ENCODE measurements at regions not wholly inside any gene's neighbourhood (a gene's known extent, or its start where the extent isn't known, plus 50 kb on each side); places are given as distances from the start of the nearest gene placed in this dataset.

DNA sequence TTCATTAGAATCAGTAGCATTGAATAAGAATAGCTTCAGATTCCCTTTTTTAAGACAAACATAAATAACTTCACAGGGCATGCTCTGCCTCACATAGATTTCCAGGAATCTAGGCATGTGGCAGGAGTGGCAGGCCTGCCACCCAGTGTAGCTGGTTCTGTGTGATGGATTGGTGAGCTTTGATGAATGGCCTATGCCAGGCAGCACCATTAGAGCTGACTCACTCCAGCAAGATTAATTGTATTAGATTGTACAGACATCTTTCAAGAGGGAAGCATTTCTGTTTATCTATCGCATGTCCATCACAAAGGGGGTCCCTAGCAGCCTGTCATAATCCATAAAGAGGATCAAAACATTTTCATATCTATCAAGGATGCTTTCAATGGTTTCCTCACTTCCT is 71.9 kb downstream of the NAA11 start:
- no peak for DNase-seq (ENCODE audit: low read depth, low spot score)
- ChIA-PET POLR2A (no interaction called here), CTCF (no interaction called here)
- H3K27me3 ChIP-seq (ENCODE audit: control insufficient read depth, insufficient read depth, low read length), result no peaks in the 10 kb centered on the region
- H3K4me3 ChIP-seq (ENCODE audit: low read depth, low read length), result no peak overlapping the region
- H3K9me3 ChIP-seq (ENCODE audit: control insufficient read depth, insufficient read depth, low read length), result no peaks in the 10 kb centered on the region; the same call in 1 of the 2 replicates
- TF ChIP-seq, protein P1, sequence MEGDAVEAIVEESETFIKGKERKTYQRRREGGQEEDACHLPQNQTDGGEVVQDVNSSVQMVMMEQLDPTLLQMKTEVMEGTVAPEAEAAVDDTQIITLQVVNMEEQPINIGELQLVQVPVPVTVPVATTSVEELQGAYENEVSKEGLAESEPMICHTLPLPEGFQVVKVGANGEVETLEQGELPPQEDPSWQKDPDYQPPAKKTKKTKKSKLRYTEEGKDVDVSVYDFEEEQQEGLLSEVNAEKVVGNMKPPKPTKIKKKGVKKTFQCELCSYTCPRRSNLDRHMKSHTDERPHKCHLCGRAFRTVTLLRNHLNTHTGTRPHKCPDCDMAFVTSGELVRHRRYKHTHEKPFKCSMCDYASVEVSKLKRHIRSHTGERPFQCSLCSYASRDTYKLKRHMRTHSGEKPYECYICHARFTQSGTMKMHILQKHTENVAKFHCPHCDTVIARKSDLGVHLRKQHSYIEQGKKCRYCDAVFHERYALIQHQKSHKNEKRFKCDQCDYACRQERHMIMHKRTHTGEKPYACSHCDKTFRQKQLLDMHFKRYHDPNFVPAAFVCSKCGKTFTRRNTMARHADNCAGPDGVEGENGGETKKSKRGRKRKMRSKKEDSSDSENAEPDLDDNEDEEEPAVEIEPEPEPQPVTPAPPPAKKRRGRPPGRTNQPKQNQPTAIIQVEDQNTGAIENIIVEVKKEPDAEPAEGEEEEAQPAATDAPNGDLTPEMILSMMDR (IDR thresholded peaks at IDR 0.05; ENCODE audit: low read depth, low read length), result no peak
- H3K27ac ChIP-seq (ENCODE audit: low read depth, low read length), result no peak overlapping the region

- Histone ChIP-seq H3K27ac (ENCODE audit: low read depth, low read length) (no peak overlapping the region), H3K4me3 (ENCODE audit: low read depth, low read length) (no peak overlapping the region), H3K9me3 (ENCODE audit: control insufficient read depth, insufficient read depth, low read length) (no peaks in the 10 kb centered on the region; the same call in 1 of the 2 replicates), H3K27me3 (ENCODE audit: control insufficient read depth, insufficient read depth, low read length) (no peaks in the 10 kb centered on the region)
- DNase-seq (ENCODE audit: low read depth, low spot score), result no peak
- ChIA-PET POLR2A (no interaction called here), CTCF (no interaction called here)
- TF ChIP-seq, protein P1 (IDR thresholded peaks at IDR 0.05; ENCODE audit: low read depth, low read length), result no peak
These were observed 72.7 kb downstream of the NAA11 start for GRCh38 chr4:79253168-79253567.

GRCh38 chr4:79250887-79251286 is 75.0 kb downstream of the NAA11 start:
- Histone ChIP-seq H3K4me3 (ENCODE audit: low read depth, low read length) (no peak overlapping the region), H3K27ac (ENCODE audit: low read depth, low read length) (no peak overlapping the region), H3K9me3 (ENCODE audit: control insufficient read depth, insufficient read depth, low read length) (no peaks in the 10 kb centered on the region; the same call in 1 of the 2 replicates), H3K27me3 (ENCODE audit: control insufficient read depth, insufficient read depth, low read length) (no peaks in the 10 kb centered on the region)
- POLR2A ChIA-PET, result no interaction called here
- no peak for DNase-seq (ENCODE audit: low read depth, low spot score)
- TF ChIP-seq, protein P1 (IDR thresholded peaks at IDR 0.05; ENCODE audit: low read depth, low read length), result no peak
- CTCF ChIA-PET, result no interaction called here

- no peaks in the 10 kb centered on the region for H3K27me3 ChIP-seq (ENCODE audit: control insufficient read depth, insufficient read depth, low read length)
- POLR2A ChIA-PET, result no interaction called here
- no peak for DNase-seq (ENCODE audit: low read depth, low spot score)
- H3K4me3 ChIP-seq (ENCODE audit: low read depth, low read length), result no peak overlapping the region
- TF ChIP-seq, protein P1 (IDR thresholded peaks at IDR 0.05; ENCODE audit: low read depth, low read length), result no peak
- H3K9me3 ChIP-seq (ENCODE audit: control insufficient read depth, insufficient read depth, low read length), result peaks cover 6% of the 10 kb centered on the region; the same call in 1 of the 2 replicates
- no peak overlapping the region for H3K27ac ChIP-seq (ENCODE audit: low read depth, low read length)
- CTCF ChIA-PET, result no interaction called here
These were observed 75.9 kb downstream of the NAA11 start for GRCh38 chr4:79249881-79250503.

DNA sequence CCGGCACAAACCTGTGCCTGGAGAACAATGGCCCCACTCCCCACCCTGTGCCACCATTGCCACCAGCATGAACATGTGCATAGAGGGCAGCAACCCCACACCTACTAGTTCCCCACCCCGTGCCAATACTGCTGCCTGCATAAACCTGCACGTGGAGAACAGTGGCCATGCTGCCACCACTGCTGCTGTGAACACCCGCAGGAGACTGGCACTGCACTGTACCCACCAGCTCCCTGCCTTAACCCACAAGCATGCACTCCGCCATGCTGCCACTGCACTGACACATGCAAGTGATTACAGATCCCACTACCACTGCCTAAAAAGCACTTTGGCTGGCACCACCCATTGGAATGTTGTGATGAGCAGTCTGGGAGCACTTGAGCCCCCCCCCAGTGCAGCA is 77.3 kb downstream of the NAA11 start:
- DNase-seq (ENCODE audit: low read depth, low spot score), result no peak
- CTCF ChIA-PET, result no interaction called here
- POLR2A ChIA-PET, result no interaction called here
- Histone ChIP-seq H3K27ac (ENCODE audit: low read depth, low read length) (no peak overlapping the region), H3K4me3 (ENCODE audit: low read depth, low read length) (no peak overlapping the region), H3K27me3 (ENCODE audit: control insufficient read depth, insufficient read depth, low read length) (no peaks in the 10 kb centered on the region), H3K9me3 (ENCODE audit: control insufficient read depth, insufficient read depth, low read length) (peaks cover 10% of the 10 kb centered on the region; the same call in 1 of the 2 replicates)
- TF ChIP-seq, protein P1 (IDR thresholded peaks at IDR 0.05; ENCODE audit: low read depth, low read length), result no peak

Measured in AG04450 (cell line).